GM12801 (cell line): ENCODE measurements at regions not wholly inside any gene's neighbourhood (a gene's known extent, or its start where the extent isn't known, plus 50 kb on each side); places are given as distances from the start of the nearest gene placed in this dataset.

ENCODE experiments used
- CTCF ChIP-seq: IDR thresholded peaks from one replicate; pipeline ENCODE4 v1.5.1; 2011; ENCODE audit warnings: control low read depth; ENCODE audit not compliant: insufficient read length; ENCODE audit errors: extremely low read depth

- no peak for TF ChIP-seq CTCF
These were observed 356.7 kb downstream of the SNAPC1 start for GRCh38 chr14:62118871-62119270.

GRCh38 chr14:62123961-62124360 is 361.7 kb downstream of the SNAPC1 start:
- no peak for TF ChIP-seq CTCF

- TF ChIP-seq CTCF: no peak
These were observed 363.6 kb downstream of the SNAPC1 start for GRCh38 chr14:62125793-62126192.

- TF ChIP-seq CTCF: no peak
These were observed 364.8 kb downstream of the SNAPC1 start for GRCh38 chr14:62126879-62127478.

GRCh38 chr14:62130441-62130840 is 368.2 kb downstream of the SNAPC1 start:
- TF ChIP-seq CTCF: no peak

- TF ChIP-seq CTCF: no peak
These were observed 371.7 kb downstream of the SNAPC1 start for GRCh38 chr14:62133776-62134550.

- no peak for TF ChIP-seq CTCF
These were observed 376.4 kb downstream of the SNAPC1 start for GRCh38 chr14:62138593-62138992.
